HEK293 (cell line): ENCODE measurements at regions not wholly inside any gene's neighbourhood (a gene's known extent, or its start where the extent isn't known, plus 50 kb on each side); places are given as distances from the start of the nearest gene placed in this dataset.

ENCODE experiments used
- TCF7L2 ChIP-seq: IDR thresholded peaks from 2 replicates; pipeline ENCODE4 v1.6.1; 2011; ENCODE audit warnings: low read depth, mild to moderate bottlenecking, inconsistent platforms, low read length, moderate library complexity, borderline replicate concordance
- ZNF239 ChIP-seq: fragments of 450-650 bp; formaldehyde crosslinking; IDR thresholded peaks from 2 replicates; pipeline ENCODE4 v1.5.1; 2016; ENCODE audit warnings: missing biosample characterization, missing genetic modification characterization
- ZNF530 ChIP-seq: fragments of 450-650 bp; formaldehyde crosslinking; IDR thresholded peaks from 2 replicates; pipeline ENCODE4 v1.5.1; 2016; ENCODE audit warnings: low read depth, missing biosample characterization, missing genetic modification characterization
- TF ChIP-seq, protein P1 (sequence below): fragments of 450-650 bp; formaldehyde crosslinking; IDR thresholded peaks from 2 replicates; pipeline ENCODE4 v1.5.1; 2016; ENCODE audit warnings: missing biosample characterization, missing genetic modification characterization
- TF ChIP-seq, protein P2 (sequence below): fragments of 450-650 bp; formaldehyde crosslinking; optimal IDR thresholded peaks from 2 replicates; pipeline ENCODE3; 2016; ENCODE audit warnings: missing biosample characterization, mild to moderate bottlenecking, missing genetic modification characterization
- TF ChIP-seq, protein P3 (sequence below): fragments of 450-650 bp; formaldehyde crosslinking; IDR thresholded peaks from 2 replicates; pipeline ENCODE4 v1.5.1; 2016; ENCODE audit warnings: missing biosample characterization, missing genetic modification characterization, borderline replicate concordance
- TF ChIP-seq, protein P4 (sequence below): fragments of 450-650 bp; formaldehyde crosslinking; IDR thresholded peaks from 2 replicates; pipeline ENCODE4; 2016; ENCODE audit warnings: missing biosample characterization, missing genetic modification characterization
- TF ChIP-seq, protein P5 (sequence below): fragments of 450-650 bp; formaldehyde crosslinking; IDR thresholded peaks from 2 replicates; pipeline ENCODE4 v1.5.1; 2016; ENCODE audit warnings: missing biosample characterization, missing genetic modification characterization

DNA sequence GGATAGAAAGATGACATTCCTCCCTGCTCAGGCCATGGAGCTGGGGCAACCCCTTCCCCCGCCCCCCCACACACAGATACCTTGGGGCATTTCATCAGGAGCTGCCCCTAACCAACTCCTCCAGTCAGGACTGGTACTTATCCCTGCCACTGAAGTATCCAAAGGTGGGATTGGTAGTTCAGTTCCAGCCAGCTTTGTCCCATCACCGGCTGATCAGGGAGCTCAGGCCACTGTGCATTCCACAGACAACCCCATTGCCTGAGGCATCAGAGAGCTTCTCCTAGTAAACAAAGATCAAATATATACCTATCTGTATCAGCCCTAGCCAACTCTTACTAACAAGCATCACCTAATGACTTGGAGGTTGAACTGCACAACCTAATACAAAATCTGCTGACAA, 218.2 kb upstream of the FMR1 start:
- TF ChIP-seq, protein P1, sequence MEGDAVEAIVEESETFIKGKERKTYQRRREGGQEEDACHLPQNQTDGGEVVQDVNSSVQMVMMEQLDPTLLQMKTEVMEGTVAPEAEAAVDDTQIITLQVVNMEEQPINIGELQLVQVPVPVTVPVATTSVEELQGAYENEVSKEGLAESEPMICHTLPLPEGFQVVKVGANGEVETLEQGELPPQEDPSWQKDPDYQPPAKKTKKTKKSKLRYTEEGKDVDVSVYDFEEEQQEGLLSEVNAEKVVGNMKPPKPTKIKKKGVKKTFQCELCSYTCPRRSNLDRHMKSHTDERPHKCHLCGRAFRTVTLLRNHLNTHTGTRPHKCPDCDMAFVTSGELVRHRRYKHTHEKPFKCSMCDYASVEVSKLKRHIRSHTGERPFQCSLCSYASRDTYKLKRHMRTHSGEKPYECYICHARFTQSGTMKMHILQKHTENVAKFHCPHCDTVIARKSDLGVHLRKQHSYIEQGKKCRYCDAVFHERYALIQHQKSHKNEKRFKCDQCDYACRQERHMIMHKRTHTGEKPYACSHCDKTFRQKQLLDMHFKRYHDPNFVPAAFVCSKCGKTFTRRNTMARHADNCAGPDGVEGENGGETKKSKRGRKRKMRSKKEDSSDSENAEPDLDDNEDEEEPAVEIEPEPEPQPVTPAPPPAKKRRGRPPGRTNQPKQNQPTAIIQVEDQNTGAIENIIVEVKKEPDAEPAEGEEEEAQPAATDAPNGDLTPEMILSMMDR: no peak
- TF ChIP-seq, protein P2, sequence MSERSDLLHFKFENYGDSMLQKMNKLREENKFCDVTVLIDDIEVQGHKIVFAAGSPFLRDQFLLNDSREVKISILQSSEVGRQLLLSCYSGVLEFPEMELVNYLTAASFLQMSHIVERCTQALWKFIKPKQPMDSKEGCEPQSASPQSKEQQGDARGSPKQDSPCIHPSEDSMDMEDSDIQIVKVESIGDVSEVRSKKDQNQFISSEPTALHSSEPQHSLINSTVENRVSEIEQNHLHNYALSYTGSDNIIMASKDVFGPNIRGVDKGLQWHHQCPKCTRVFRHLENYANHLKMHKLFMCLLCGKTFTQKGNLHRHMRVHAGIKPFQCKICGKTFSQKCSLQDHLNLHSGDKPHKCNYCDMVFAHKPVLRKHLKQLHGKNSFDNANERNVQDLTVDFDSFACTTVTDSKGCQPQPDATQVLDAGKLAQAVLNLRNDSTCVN (tag by site-specific recombination): no peak
- no peak for TF ChIP-seq TCF7L2
- TF ChIP-seq, protein P3, sequence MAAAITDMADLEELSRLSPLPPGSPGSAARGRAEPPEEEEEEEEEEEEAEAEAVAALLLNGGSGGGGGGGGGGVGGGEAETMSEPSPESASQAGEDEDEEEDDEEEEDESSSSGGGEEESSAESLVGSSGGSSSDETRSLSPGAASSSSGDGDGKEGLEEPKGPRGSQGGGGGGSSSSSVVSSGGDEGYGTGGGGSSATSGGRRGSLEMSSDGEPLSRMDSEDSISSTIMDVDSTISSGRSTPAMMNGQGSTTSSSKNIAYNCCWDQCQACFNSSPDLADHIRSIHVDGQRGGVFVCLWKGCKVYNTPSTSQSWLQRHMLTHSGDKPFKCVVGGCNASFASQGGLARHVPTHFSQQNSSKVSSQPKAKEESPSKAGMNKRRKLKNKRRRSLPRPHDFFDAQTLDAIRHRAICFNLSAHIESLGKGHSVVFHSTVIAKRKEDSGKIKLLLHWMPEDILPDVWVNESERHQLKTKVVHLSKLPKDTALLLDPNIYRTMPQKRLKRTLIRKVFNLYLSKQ (tag by site-specific recombination): no peak
- TF ChIP-seq, protein P4, sequence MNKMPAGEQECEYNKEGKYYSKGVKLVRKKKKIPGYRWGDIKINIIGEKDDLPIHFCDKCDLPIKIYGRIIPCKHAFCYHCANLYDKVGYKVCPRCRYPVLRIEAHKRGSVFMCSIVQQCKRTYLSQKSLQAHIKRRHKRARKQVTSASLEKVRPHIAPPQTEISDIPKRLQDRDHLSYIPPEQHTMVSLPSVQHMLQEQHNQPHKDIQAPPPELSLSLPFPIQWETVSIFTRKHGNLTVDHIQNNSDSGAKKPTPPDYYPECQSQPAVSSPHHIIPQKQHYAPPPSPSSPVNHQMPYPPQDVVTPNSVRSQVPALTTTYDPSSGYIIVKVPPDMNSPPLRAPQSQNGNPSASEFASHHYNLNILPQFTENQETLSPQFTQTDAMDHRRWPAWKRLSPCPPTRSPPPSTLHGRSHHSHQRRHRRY (tag by site-specific recombination): no peak
- TF ChIP-seq ZNF239 (tag by site-specific recombination): no peak
- TF ChIP-seq ZNF530 (tag by site-specific recombination): no peak
- TF ChIP-seq, protein P5, sequence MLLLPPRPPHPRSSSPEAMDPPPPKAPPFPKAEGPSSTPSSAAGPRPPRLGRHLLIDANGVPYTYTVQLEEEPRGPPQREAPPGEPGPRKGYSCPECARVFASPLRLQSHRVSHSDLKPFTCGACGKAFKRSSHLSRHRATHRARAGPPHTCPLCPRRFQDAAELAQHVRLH (tag by site-specific recombination): no peak
